HG03103 (cell line): ENCODE measurements at regions not wholly inside any gene's neighbourhood (a gene's known extent, or its start where the extent isn't known, plus 50 kb on each side); places are given as distances from the start of the nearest gene placed in this dataset.
"Not testable (repeated sequence)": the region's sequence is repeated elsewhere in the genome, so short reads cannot be mapped to it uniquely, and the experiment has no call there.

Source experiments
- ATAC-seq: cut with Tn5 transposase; IDR thresholded peaks from one replicate; pipeline ENCODE4 v1.9.1; 2021; ENCODE audit warnings: low read depth; ENCODE audit not compliant: unreplicated experiment

DNA sequence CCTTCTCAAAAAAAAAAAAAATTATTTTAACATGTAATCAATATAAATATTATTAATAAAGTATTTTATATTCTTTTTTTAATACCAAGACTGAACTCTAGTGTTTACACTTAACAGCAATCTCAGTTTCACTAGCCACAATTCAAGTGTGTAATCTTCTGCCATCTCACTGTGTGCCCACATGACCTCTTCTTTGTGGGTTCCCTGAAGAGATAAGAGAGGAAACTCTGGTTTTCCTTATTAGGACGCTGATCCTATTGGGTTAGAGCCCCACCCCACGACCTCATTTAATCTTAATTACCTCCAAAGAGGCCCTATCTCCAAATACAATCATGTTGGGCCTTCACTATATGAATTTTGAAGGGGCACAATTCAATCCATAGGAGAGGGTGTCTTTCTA lies 177.6 kb downstream of the STK31 start:
- no peak for ATAC-seq

DNA sequence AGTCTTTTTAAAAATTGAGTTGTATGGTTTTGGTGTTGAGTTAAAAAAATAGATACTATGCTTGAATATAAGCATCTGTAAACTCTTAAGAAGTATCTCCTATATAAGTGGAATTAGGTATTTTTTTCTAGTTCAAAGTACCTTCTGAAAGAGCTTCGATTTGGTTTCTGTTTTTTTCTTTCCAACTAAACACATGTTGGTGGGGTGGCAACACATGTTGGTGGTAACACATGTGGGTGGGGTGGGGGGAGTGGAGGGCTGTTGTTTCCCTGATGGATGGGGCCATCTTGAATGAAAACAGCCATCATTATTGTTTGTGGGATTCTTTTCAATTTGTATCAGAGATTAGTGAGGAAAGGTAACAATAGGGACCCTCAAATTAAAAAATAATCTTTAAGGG lies 178.9 kb downstream of the STK31 start:
- ATAC-seq, result no peak

DNA sequence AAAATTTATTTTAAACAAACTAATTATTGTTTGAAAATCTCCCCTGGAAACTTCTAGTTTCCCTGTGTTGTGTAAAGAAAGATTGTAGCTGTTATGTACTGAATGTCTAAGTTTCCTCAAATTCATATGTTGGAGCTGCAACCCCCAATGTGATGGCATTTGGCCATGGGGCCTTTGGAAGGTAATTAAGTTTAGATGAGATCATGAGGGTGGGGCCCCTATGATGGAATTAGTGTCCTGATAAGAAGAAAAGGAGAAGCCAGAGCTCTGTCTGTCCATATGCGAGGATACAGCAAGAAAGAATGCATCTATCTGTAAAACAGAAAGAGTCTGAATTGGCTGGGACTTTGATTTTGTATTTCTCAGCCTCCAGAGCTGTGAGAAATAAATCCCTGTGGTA lies 179.5 kb downstream of the STK31 start:
- ATAC-seq, result no peak

- ATAC-seq, result no peak
Measured at GRCh38 chr7:23892019-23892418, 182.0 kb downstream of the STK31 start.

DNA sequence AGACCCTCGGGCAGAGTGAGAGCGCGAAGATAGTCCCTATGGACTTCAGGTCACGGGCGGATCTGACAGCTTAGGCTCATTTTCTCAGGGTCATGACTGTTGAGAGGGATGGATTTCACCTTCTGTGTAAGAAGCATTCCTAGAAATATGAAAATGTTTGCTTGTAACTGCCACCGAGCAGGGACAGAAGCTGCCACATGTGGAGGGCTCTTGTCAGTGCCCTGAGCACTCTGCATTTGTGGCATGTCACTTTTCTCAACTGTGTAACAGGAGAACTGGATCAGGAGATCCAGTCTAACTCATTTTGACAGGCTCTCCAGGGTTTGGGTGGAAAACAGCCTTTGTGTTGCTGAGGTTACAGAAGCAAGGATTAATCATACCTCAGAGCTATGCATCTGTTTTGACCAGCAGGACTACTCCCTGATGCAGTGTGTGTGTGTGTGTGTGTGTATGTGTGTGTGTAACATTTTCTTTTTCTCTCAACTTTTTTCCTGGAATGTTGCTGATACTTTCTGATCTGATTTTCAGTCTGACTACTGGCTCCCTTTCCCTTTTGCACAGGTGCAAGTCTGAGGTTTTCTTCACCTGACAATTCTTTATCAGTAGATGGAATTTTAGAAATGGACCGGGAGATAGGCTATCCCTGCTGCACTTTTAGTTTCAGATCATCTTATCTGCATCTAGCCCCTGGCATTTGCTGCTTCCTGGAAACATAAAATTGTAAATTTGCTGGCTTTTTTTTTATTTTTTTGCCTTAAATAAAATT lies 183.3 kb downstream of the STK31 start:
- ATAC-seq, result no peak

DNA sequence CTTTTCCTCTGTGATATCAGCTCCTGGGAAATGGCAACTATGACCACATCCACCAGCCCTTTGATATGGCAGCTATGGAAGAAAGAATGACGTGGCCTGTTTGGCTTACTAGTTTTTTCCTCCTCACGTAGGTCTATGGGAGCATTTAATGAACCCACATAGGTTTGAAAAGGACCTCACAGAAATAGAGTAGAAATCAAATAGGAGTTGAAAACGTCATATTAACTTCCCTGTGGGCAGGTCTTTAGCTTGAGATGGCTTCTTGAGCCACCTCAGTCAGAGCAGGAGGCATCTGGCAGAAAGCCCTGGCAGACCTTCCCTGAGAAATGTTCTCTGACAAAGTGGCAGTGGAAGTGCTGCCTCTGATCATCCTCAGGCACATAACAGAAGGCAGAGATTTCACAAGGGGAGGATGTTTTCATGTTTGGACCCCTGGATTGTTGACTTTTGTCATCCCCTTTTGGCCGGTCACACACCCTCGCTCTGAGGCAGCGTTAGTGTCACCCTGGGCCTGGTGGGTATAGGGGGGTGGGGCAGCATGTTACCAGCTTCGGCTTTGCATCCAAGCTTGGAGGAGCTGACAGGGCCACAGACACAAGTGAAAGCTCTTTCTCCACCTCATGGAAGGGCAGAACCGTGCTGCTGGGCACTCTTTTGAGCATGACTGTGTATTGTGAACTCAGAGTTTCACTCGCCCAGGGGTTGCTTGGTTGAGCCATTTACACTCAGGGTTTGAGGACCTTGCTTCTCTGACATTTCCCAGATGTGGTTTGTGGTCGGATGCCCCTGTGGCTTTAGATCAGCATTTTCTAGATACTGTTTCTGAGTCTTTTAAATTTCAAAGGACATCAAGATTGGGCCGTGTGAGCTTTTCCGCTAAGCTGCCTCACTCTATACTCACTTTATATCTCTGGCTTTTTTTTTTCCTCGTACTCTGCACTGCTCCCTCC lies 184.2 kb downstream of the STK31 start:
- no peak for ATAC-seq

GRCh38 chr7:23894892-23895569 lies 185.0 kb downstream of the STK31 start:
- no peak for ATAC-seq

- ATAC-seq, result no peak
Measured at GRCh38 chr7:23895666-23896096, 185.7 kb downstream of the STK31 start.

DNA sequence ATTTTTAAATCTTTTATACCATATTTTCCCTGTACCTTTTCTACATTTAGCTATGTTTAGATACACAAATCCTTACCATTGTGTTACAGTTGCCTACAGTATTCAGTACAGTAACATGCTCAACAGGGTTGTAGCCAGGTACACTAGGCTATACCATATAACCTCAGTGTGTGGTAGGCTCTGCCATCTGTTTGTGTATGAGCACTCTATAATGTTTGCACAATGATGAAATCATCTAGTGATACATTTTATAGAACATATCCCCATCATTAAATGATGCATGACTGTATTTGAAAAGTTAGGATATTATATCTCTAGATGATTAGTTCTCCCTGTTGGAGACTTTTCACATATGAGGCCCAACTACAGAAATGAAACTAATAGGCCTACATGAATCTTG lies 188.6 kb downstream of the STK31 start:
- no peak for ATAC-seq

- not testable (repeated sequence) for ATAC-seq
Measured at GRCh38 chr7:23904901-23905300, 194.9 kb downstream of the STK31 start.

GRCh38 chr7:23907012-23907411 lies 197.0 kb downstream of the STK31 start:
- ATAC-seq, result no peak

GRCh38 chr7:23909426-23909825 lies 199.4 kb downstream of the STK31 start:
- ATAC-seq, result no peak

GRCh38 chr7:23912065-23912464 lies 202.0 kb downstream of the STK31 start:
- ATAC-seq, result no peak

- no peak for ATAC-seq
Measured at GRCh38 chr7:23913016-23913415, 203.0 kb downstream of the STK31 start.

DNA sequence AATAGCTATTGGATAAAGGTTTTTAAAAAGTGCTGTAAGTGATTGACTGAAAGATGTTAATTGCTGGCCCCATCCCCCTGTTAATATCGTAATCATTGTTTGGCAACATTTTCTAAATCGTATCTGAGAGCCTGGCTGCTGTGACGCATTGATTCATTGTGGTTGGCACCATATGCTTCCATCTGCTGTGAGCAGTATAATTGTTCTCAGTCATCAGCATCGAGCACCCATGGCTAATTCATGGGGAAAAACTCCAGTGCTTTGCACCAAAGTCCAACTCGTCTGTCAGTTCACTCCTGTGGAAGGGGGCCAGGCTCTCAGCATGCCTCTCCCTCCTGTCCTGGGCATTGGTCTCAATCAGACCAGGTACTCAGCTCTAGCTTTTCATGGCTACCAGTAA lies 205.2 kb downstream of the STK31 start:
- no peak for ATAC-seq

DNA sequence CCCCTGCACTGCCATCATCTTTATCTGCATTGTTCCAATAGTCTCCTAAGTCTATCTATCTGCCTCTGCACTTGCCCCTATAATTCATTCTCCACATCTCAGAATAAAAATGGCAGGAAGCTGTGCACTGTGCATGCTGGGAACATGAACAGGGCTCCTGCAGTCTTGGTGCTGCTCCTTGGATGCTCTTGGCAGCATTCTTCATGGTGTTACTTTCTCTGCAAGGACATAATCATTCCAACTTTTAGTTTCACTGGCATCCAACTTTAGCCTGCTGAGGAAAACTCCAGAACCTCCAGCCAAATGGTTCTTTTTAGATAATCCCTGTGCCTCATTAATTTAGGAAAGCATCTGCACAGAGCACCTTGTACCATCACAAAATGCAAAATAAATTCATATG lies 208.3 kb downstream of the STK31 start:
- no peak for ATAC-seq

DNA sequence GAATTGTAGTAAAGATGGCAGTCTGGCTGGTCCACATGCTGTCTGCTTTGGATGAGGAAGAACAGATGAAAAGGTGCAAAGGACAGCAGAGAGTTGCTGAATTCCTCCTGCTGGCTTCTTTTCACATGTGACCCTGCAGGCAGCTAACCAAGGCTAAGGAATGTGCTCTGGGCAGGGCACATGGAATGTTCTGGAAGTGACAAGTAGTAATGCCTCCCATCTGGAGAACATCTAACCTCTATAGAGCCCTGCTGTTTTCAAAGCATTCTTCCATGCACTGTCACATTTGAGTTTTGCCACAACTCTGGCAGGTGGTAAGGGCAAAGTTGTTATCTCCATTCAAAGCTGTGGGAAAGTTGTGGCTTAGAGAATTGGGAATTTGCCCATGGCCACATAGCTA lies 208.8 kb downstream of the STK31 start:
- no peak for ATAC-seq

GRCh38 chr7:23925088-23925487 lies 215.1 kb downstream of the STK31 start:
- ATAC-seq, result no peak

DNA sequence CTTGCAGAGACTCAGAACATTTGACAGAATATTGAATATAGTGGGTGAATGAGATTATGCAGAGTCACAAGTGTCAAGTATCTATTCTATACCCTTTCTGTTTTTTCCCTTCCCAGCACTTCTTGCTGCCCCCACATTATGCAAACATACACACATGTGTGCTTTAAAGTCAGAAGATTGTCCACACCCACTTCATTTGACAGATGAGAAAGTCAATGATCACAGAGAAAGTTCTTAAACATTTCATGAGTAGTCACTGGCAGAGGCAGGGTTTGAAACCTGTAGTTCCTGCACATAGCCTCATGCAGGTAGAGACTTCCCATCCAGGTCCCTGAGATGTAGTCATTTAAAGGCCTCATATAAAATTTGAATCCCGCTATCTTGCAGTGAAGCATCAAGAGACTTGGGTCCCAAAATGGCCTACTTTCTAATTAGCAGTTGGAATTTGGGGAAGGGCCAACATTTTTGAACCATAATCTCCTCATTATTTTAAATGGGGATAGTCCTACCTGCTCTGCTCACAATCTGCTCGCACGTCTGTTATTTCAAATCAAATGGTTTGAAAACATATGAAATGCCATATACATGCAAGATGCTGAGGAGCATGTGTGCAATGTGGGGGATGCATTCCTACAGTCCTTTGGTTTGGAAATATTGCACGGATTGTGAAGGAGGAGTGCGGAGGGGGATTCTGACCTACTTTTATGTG lies 217.8 kb downstream of the STK31 start:
- no peak for ATAC-seq

- no peak for ATAC-seq
Measured at GRCh38 chr7:23928418-23928775, 218.4 kb downstream of the STK31 start.

DNA sequence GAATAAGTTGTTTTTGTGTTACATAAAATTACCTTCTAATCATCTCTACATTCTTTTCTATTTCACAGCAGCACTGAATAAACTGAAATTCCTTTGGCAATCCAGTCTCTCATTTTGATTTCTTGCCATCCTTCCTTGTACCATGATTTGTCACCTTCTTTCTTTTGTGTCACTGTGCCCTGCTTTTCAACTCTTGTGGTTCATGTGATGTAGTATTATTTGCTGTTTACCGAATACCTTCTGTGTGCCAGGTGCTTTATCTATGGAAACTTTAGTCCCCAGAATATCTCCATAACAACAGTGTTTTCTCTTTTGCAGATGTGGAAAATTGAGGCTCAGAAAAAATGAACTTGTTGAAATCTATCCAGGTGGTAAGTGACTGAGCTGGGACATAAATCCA lies 220.3 kb downstream of the STK31 start:
- ATAC-seq, result no peak
